22Rv1 (cell line): ENCODE measurements at regions not wholly inside any gene's neighbourhood (a gene's known extent, or its start where the extent isn't known, plus 50 kb on each side); places are given as distances from the start of the nearest gene placed in this dataset.

Experiments
- ZFX ChIP-seq: fragments of 450-650 bp; IDR thresholded peaks from 2 replicates; pipeline ENCODE4 v1.6.1; 2017; ENCODE audit warnings: antibody characterized with exemption, borderline replicate concordance
- TF ChIP-seq, protein P1 (sequence below): fragments of 450-650 bp; IDR thresholded peaks from 2 replicates; pipeline ENCODE4 v1.5.1; 2017; ENCODE audit warnings: mild to moderate bottlenecking

DNA sequence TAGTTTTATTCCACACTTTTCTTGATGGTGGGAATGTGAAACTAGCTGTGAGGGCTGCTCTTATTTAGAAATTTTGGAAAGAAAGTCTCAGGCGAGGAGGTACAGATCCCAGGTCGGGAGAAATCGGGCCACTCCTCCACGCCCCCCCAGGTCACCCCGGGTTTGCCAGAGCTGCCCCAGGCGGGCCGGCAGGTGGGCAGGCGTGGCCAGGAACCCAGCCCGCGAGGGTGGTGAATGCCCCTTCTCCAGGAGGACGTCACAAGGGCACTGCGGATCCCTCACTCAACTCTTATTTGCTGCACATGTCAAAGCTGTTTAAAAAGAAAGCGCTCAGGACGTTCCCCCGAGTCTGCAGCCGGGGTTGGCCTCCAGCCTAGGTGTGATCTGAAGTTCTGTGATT lies 60.5 kb upstream of the SLCO4A1 start:
- TF ChIP-seq, protein P1, sequence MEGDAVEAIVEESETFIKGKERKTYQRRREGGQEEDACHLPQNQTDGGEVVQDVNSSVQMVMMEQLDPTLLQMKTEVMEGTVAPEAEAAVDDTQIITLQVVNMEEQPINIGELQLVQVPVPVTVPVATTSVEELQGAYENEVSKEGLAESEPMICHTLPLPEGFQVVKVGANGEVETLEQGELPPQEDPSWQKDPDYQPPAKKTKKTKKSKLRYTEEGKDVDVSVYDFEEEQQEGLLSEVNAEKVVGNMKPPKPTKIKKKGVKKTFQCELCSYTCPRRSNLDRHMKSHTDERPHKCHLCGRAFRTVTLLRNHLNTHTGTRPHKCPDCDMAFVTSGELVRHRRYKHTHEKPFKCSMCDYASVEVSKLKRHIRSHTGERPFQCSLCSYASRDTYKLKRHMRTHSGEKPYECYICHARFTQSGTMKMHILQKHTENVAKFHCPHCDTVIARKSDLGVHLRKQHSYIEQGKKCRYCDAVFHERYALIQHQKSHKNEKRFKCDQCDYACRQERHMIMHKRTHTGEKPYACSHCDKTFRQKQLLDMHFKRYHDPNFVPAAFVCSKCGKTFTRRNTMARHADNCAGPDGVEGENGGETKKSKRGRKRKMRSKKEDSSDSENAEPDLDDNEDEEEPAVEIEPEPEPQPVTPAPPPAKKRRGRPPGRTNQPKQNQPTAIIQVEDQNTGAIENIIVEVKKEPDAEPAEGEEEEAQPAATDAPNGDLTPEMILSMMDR: no peak
- TF ChIP-seq ZFX: no peak
